GM12864 (cell line): ENCODE measurements at regions not wholly inside any gene's neighbourhood (a gene's known extent, or its start where the extent isn't known, plus 50 kb on each side); places are given as distances from the start of the nearest gene placed in this dataset.
A peak's percentile ranks its signal among the peaks of the same experiment; 100 is the strongest.

ENCODE experiments used
- DNase-seq: peaks from one replicate; pipeline ENCODE4 v3.0.0-alpha.2; 2011; ENCODE audit warnings: low read depth
- H3K4me3 ChIP-seq: 2 replicates; pipeline ENCODE4 v1.5.1; 2011; ENCODE audit warnings: mild to moderate bottlenecking, low read depth, low read length, control low read depth
- TF ChIP-seq, protein P1 (sequence below): IDR thresholded peaks from 2 replicates; pipeline ENCODE4 v1.5.1; 2011; ENCODE audit warnings: low read depth, mild to moderate bottlenecking, moderate library complexity, low read length, control low read depth, inconsistent platforms; ENCODE audit errors: missing control alignments

DNA sequence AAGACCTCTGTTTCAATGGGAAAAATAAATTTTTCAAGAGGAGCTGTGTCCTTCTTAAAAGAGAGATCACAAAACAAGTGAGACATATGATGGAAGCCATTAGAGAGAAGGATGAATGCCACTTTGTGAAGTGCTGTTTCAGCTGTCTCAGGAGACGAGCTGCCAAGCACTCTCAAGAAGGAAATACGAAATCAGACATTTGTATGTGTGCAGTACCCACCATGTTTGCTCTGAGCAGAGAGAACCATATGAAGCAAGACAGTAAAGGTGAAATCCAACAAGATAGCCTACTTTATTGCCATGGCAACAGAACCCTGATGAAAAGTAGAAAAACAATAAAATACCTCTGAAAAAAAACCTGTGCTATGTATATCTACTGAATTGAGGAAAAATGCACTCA, 168.1 kb downstream of the AMY1C start:
- DNase-seq = no peak
- TF ChIP-seq, protein P1, sequence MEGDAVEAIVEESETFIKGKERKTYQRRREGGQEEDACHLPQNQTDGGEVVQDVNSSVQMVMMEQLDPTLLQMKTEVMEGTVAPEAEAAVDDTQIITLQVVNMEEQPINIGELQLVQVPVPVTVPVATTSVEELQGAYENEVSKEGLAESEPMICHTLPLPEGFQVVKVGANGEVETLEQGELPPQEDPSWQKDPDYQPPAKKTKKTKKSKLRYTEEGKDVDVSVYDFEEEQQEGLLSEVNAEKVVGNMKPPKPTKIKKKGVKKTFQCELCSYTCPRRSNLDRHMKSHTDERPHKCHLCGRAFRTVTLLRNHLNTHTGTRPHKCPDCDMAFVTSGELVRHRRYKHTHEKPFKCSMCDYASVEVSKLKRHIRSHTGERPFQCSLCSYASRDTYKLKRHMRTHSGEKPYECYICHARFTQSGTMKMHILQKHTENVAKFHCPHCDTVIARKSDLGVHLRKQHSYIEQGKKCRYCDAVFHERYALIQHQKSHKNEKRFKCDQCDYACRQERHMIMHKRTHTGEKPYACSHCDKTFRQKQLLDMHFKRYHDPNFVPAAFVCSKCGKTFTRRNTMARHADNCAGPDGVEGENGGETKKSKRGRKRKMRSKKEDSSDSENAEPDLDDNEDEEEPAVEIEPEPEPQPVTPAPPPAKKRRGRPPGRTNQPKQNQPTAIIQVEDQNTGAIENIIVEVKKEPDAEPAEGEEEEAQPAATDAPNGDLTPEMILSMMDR = no peak
- no peak overlapping the region for H3K4me3 ChIP-seq

DNA sequence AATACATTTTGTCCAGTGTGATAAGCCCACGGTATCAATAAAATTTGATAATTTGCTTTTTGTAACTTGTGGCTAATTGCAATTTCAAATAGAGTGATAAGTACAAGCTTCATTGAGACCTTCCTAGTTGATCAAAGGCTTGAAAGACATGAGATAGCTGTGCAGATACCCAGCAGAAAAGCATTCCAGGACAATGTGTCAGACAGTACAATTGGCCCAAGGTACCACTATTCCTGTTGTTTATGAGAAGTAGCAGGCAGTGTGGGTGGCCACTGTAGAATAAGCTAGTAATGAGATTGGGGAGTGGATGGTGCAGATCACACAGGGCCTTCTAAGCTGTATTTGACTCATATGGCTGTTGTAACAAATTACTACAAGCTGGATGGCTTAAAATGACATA, 182.2 kb downstream of the AMY1C start:
- no peak for DNase-seq
- TF ChIP-seq, protein P1 = no peak
- H3K4me3 ChIP-seq = no peak overlapping the region

DNA sequence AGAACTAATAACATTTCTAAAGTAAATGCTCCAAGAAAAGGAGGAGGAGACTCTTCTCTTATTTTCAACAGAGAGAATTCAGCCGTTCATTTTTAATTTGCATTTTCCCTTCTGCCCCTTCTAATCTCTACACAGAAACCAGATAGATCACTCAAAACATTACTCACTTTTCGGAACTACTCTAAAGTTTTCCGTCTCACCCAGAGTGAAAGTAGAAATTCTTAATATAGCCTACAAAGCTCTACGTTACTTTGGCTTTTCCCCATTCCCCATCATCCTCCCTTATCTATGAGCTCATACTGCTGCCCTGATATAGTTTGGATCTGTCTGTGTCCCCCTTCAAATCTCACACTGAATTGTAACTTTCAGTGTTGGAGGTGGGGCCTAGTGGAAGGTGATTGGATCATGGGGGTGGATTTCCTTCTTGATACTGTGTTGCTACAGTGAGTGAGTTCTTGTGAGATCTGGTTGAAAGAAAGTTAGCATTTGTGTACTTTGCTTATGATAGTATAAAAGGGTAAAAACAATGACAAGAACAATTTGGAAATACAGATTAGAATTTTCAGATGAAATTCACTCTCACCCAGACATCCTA, 188.2 kb downstream of the AMY1C start:
- DNase-seq = no peak
- H3K4me3 ChIP-seq = no peak overlapping the region
- TF ChIP-seq, protein P1 = no peak

DNA sequence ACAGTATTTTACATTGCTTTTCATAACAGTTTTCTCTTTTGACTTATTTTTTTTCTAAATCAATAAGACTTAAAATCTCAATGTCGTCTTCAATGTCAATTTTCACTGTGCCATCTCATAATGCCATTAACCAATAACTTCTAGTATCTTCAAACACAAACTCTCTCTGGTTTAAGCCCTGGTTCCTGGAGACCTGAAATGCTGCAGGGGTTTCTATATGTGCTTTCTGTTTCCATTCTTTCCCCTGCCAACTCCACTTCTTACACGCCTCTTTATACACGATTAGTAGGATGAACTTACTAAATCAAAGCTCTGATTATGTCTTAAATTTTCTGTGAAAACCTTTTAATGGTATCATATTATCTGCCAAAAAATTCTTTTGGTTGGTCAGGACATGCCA, 191.4 kb downstream of the AMY1C start:
- no peak for DNase-seq
- H3K4me3 ChIP-seq = no peak overlapping the region
- TF ChIP-seq, protein P1 = no peak

DNA sequence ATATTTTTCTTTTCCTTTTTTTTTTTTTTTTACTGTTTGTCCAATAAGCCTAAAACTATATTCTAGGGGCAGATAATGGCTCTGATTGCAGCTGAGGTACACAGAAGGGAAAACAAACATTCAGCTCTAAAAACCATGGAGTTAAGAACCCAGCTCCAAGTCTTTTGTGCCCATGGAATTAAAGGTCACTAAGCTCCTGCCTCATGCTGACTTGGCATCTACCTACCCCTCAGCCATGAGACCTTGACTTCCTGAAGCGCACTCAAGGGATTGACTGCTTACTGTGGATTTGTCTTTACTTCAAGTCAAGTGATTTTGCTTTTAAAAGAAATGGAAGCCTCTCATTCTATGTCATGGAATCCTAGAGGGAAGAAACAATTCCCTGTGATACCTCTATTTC, 192.3 kb downstream of the AMY1C start:
- no peak for DNase-seq
- H3K4me3 ChIP-seq = no peak overlapping the region
- TF ChIP-seq, protein P1 = no peak

GRCh38 chr1:103945774-103946173, 196.1 kb downstream of the AMY1C start:
- DNase-seq = no peak
- TF ChIP-seq, protein P1 = no peak

DNA sequence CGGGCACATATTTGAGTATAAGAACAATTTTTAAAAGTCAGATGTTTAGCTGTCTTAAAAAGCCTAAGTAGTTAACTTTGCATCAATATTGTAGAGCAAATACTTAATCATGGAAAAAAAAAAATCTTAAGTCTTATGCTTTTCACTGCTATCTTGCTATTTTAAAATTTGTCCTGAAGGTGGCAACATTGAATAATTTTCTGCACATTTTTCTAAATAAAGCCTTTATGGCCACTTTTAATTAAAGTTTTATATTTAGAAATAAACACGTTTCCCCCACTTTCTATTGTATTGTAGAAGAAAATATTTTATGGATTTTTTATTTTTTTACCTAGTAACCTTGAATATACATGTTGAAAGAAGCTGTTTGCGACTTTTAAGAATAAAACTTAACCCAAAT, 198.8 kb downstream of the AMY1C start:
- no peak overlapping the region for H3K4me3 ChIP-seq
- DNase-seq = no peak
- TF ChIP-seq, protein P1 = peak; percentile 15

More at GRCh38 chr1:103945774-103946173, 196.1 kb downstream of the AMY1C start:
- H3K4me3 ChIP-seq = no peak overlapping the region
